ENCODE measurements at regions not wholly inside any gene's neighbourhood (a gene's known extent, or its start where the extent isn't known, plus 50 kb on each side); places are given as distances from the start of the nearest gene placed in this dataset.

DNA sequence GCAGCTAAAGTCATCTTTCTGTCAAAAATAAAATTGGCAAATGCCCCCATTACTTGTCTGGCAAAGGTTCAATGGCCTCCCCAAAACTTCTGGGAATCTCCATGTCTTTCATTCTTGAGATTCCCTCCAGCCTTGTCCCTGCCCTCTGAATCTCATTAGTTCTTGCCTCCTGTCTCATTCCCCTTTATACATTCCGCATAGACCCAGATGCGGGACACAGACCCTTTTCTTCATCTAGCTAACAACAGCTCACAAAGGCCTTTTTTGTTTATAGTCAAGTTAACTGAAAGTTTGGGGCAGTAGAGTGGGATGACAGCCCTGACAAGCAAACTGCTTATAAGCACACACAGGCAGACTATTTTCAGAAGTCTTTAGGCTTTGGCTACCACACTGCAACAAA is 306.1 kb upstream of the FAM241A start:
- ATAC-seq: no peak
- TF ChIP-seq, protein P1, sequence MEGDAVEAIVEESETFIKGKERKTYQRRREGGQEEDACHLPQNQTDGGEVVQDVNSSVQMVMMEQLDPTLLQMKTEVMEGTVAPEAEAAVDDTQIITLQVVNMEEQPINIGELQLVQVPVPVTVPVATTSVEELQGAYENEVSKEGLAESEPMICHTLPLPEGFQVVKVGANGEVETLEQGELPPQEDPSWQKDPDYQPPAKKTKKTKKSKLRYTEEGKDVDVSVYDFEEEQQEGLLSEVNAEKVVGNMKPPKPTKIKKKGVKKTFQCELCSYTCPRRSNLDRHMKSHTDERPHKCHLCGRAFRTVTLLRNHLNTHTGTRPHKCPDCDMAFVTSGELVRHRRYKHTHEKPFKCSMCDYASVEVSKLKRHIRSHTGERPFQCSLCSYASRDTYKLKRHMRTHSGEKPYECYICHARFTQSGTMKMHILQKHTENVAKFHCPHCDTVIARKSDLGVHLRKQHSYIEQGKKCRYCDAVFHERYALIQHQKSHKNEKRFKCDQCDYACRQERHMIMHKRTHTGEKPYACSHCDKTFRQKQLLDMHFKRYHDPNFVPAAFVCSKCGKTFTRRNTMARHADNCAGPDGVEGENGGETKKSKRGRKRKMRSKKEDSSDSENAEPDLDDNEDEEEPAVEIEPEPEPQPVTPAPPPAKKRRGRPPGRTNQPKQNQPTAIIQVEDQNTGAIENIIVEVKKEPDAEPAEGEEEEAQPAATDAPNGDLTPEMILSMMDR (IDR thresholded peaks at IDR 0.05): no peak
- Histone ChIP-seq H3K27ac (no peak overlapping the region), H3K9me3 (peaks cover 0 to 6% (median 0%) of the 10 kb centered on the region in 11 donors), H3K27me3 (no peaks in the 10 kb centered on the region), H3K4me3 (no peak overlapping the region), H3K4me1 (no peaks in the 10 kb centered on the region), H3K36me3 (no peaks in the 10 kb centered on the region)
- 67 to 73% methylated on average over 2 of the region's 2 CpGs for WGBS, 2 donors
- no peak for DNase-seq
- intact Hi-C loops (cut with DNase I): no loop called here

DNA sequence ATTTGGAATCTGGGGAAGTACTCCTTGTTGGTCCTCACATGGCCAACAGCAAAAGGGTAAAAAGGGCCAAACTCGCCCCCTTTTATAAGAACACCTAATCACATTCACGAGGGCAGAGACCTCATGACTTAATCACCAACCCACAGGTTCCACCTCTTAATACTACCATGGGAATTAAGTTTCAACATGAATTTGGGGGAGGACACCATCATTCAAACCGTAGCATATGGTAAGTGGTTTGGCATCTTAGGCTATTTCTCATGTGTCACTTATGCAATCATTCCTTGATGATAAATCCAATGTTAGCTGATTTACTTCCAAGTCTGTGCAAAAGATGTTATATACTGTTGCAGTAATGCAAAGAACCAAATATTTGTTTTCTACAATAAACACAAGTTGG is 302.9 kb upstream of the FAM241A start:
- TF ChIP-seq, protein P1 (IDR thresholded peaks at IDR 0.05): no peak
- Histone ChIP-seq H3K4me1 (no peaks in the 10 kb centered on the region), H3K36me3 (no peaks in the 10 kb centered on the region), H3K9me3 (peaks cover 0 to 7% (median 0%) of the 10 kb centered on the region in 11 donors), H3K27ac (no peak overlapping the region), H3K27me3 (no peaks in the 10 kb centered on the region), H3K4me3 (no peak overlapping the region)
- WGBS, 2 donors: 79 to 83% methylated on average over 3 of the region's 3 CpGs
- DNase-seq (no peak), ATAC-seq (no peak)
- intact Hi-C loops (cut with DNase I): no loop called here

DNA sequence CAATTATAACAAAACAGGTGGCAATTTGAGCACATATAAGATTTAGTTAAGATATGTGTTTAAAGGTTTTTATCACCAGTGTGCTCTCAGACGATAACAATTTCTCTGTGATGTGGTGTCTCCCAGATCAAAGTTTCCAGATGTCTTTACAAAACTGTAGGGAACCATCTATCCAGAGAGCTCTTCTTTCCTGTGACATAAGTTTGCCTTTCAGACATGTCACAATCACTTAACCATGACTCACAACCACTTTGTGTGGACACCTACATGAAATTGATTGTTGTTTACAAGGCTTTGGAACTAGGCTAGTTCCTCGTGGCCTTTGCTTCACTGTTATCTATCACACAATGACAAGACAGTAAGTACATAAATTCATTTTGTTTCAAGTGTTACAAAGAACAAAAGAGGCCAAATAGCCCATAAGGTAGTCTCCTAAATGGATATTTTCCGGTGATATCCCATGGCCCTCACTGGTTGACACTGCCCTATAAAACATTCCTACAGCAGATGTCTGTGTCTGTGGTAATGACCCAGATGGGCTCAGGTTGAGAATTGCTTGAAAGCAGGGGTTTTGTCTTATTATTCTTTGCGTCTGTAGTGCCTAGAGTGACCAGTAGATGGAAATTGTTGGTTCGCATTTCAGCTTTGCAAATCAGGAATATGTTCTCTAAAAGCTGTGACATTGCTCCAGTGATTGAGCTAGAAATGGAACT is 297.8 kb upstream of the FAM241A start:
- H3K27me3 ChIP-seq: peaks cover 0 to 3% (median 0%) of the 10 kb centered on the region in 7 donors
- no peak for ATAC-seq
- no peak for DNase-seq
- TF ChIP-seq, protein P1 (IDR thresholded peaks at IDR 0.05): no peak
- H3K4me3 ChIP-seq: no peak overlapping the region
- H3K36me3 ChIP-seq: no peaks in the 10 kb centered on the region
- intact Hi-C loops (cut with DNase I): no loop called here
- no peaks in the 10 kb centered on the region for H3K4me1 ChIP-seq
- 59 to 65% methylated on average over 5 of the region's 5 CpGs for WGBS, 2 donors
- H3K27ac ChIP-seq: no peak overlapping the region
- peaks cover 0 to 6% (median 0%) of the 10 kb centered on the region in 11 donors for H3K9me3 ChIP-seq

DNA sequence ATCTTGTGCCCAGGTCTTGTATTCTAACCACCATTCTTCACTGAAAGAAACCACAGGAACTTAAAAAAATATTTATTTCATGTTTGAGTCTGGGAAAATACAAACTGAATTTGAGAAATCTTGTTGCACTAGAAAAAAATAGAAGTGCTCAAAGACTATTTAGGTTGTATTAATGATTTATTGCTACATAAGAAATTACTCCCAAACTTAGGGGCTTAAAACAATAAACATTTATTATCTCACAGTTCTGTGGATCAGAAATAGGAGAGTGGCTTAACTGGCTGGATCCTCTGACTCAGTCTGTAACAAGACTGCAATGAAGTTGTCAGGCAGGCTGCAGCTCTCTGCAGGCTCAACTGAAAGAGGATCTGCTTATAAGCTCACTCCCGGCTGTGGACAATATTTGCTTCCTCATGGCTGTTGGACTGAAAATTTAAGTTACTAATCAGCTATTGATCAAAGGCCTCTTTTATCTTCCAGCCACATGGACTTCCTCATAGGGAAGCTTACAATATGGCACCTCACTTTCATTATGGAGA is 295.4 kb upstream of the FAM241A start:
- WGBS, 2 donors: 66 to 79% methylated on average over 1 of the region's 1 CpG
- H3K36me3 ChIP-seq: no peaks in the 10 kb centered on the region
- ATAC-seq: no peak
- H3K27ac ChIP-seq: no peak overlapping the region
- peaks cover 0 to 6% (median 0%) of the 10 kb centered on the region in 11 donors for H3K9me3 ChIP-seq
- TF ChIP-seq, protein P1 (IDR thresholded peaks at IDR 0.05): no peak
- no peak for DNase-seq
- H3K4me1 ChIP-seq: no peaks in the 10 kb centered on the region
- H3K27me3 ChIP-seq: peaks cover 0 to 8% (median 0%) of the 10 kb centered on the region in 7 donors
- intact Hi-C loops (cut with DNase I): loop anchor here in 5 of 10 donors (5.0 to 10.0 kb wide), 3 partner anchors 205 to 1215 kb away; no protein-coding TSS in a partner anchor
- no peak overlapping the region for H3K4me3 ChIP-seq
